HepG2 (cell line): ENCODE measurements at regions not wholly inside any gene's neighbourhood (a gene's known extent, or its start where the extent isn't known, plus 50 kb on each side); places are given as distances from the start of the nearest gene placed in this dataset.
"Not testable (repeated sequence)": the region's sequence is repeated elsewhere in the genome, so short reads cannot be mapped to it uniquely, and the experiment has no call there.

Experiments
- BHLHE40 ChIP-seq: IDR thresholded peaks from 2 replicates; pipeline ENCODE4 v1.6.1; 2011; ENCODE audit warnings: low read length, improper control_type of control experiment
- CTCF ChIP-seq: sonication (generic); formaldehyde crosslinking; IDR thresholded peaks from 2 replicates; pipeline ENCODE4 v1.5.0; 2020; ENCODE audit warnings: mild to moderate bottlenecking, missing genetic modification reagents, moderate library complexity
- EZH2 ChIP-seq: conservative IDR thresholded peaks from 2 replicates; pipeline ENCODE4 v1.6.1; 2012; ENCODE audit warnings: mild to moderate bottlenecking, low read depth, low read length, moderate library complexity
- GLI4 ChIP-seq: sonication (generic); formaldehyde crosslinking; IDR thresholded peaks from 2 replicates; pipeline ENCODE4 v1.5.1; 2020; ENCODE audit warnings: missing genetic modification reagents, mild to moderate bottlenecking, moderate library complexity, borderline replicate concordance
- HMGA1 ChIP-seq: sonication (generic); formaldehyde crosslinking; conservative IDR thresholded peaks from 2 replicates; pipeline ENCODE4 v1.4.0; 2020; ENCODE audit warnings: missing genetic modification reagents
- MLLT10 ChIP-seq: sonication (generic); formaldehyde crosslinking; IDR thresholded peaks from 2 replicates; pipeline ENCODE4 v1.4.0; 2020; ENCODE audit warnings: missing genetic modification reagents
- PHF21A ChIP-seq: sonication (generic); formaldehyde crosslinking; IDR thresholded peaks from 2 replicates; pipeline ENCODE4 v1.5.0; 2020; ENCODE audit warnings: mild to moderate bottlenecking, missing genetic modification reagents

GRCh38 chr7:56910973-56911372 lies 221.3 kb downstream of the ZNF479 start:
- not testable (repeated sequence) for TF ChIP-seq BHLHE40; MLLT10 (CRISPR knock-in tag); PHF21A; CTCF; HMGA1 (CRISPR knock-in tag); EZH2; GLI4
